AG20443 (cell line): ENCODE measurements at regions not wholly inside any gene's neighbourhood (a gene's known extent, or its start where the extent isn't known, plus 50 kb on each side); places are given as distances from the start of the nearest gene placed in this dataset.
"Not testable (repeated sequence)": the region's sequence is repeated elsewhere in the genome, so short reads cannot be mapped to it uniquely, and the experiment has no call there.

ENCODE experiments used
- DNase-seq: peaks from one replicate; pipeline ENCODE4 v3.0.0; 2012; ENCODE audit warnings: low spot score, mixed read lengths

DNA sequence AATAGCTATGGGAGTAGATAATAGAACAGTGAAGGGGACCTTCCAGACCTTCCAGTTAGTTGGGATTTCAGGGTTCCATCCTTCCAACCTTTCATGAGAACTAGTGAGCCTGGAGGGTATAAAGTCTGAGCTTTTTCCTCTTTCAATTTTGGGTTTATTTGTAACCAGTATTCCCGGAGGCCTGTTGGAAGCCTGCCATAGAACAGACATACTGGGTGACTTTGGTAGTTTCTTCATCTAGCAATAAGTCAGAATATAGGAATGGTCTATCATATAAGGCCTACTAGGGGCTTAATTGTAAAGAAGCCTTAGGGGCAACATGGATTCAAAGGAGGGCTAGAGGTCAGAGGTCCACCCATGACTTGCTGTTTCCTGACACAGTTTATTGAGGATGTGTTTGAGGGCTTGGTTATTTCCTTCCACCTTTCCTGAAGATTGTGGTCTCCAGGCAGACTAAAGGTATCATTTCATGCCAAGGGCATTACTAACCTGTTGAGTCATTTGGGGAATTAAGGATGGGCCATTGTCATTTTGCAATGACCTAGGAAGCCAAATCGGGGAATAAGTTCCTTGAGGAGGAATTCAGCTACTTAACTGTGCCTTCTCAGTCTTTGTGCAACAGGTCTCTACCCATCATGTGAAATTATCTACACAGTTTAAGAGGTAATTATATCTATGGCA, 410.3 kb downstream of the SLC6A15 start:
- DNase-seq, result no peak

DNA sequence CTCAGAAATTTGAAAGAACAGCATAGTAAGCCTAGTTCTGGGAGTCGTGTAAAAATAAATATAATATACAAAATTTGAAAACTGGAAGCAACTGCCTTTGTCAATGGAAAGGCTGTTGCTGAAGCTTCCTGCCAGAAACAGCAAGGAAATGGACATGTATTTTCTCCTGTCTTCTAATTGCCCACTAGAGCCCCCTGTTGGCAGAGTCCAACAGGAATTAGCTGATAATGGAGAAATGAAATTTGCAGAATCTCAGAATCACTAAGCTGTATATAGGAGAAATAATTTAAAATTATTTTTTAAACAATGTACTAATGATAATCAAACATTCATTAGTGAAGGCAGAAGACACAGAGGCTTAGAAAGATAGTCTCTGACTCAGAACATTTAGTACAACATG, 414.8 kb downstream of the SLC6A15 start:
- peak; percentile 16 for DNase-seq

GRCh38 chr12:84495711-84496110, 416.9 kb downstream of the SLC6A15 start:
- no peak for DNase-seq

GRCh38 chr12:84492351-84492883, 420.2 kb downstream of the SLC6A15 start:
- DNase-seq, result no peak

- no peak for DNase-seq
Observed at GRCh38 chr12:84484798-84485197, 427.8 kb downstream of the SLC6A15 start.

DNA sequence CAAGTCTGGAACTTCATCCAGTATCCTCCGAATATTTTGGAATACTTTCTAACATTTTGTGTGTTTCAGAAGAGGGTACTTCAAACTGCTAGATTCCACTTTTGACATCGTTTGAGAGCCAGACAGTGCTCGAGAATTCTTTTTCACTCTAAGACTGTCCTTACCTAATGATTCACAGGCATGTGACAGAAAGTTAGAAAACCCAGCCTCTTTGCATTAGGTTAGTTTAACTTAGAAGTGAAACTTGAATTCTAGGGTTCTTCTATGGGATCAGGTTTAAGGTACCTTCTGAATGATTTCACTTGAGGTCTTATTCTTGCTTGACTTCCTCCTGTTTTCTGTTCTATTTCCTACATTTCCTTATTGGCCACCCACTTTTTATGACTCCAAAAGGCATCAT, 431.8 kb downstream of the SLC6A15 start:
- no peak for DNase-seq

- DNase-seq, result no peak
Observed at GRCh38 chr12:84470361-84470760, 442.2 kb downstream of the SLC6A15 start.

GRCh38 chr12:84464616-84465015, 448.0 kb downstream of the SLC6A15 start:
- no peak for DNase-seq

DNA sequence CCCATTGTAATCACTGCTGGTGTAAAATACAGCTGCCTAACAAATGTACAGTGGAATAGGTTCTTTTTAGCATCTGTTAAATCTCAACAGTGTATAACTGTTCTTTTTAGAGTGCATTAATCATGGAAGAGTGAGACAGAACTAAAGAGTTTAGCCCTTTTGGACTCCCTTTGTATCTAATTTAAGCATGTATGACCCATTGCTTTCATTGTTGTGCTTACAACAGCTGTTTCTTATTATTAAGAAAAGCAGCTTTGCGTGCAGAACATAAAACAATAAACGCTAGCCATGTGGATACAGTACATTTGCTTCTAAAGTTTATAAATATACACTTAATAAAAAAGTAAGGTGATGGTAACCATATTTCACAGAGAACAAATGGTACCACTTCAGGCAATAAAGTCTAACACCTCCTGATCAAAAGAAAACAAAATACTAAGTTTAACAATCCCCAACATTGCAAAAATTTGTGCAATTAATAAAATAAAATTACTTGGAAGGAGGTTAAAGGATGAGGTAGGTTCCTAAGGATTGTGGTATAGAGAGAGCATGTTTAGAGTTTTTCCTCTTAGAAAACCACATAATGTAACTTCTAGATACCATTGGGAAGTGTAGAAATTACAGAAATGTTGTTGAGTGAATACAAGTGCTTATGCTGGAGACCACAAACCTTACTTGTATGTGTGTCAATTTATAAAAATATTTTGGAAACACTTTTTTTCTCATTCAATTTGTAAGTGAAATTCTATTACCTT, 448.7 kb downstream of the SLC6A15 start:
- DNase-seq, result peak; percentile 15

GRCh38 chr12:84455598-84455997, 457.0 kb downstream of the SLC6A15 start:
- no peak for DNase-seq

DNA sequence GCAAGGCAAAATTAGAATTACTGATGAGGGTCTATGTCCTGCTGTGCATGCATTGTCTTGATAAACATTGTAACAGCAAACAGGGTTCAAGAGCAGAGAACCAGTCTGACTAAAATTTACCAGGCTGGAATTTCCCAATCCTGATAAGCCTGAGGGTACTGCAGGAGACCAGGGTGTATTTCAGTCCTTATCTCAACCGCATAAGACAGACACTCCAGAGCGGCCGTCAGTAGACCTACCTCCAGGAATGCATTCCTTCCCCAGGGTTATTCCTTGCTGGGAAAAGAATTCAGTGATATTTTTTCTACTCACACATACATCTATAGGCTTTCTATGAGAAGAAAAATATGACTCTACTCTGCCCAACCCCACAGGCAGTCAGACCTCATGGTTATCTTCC, 466.1 kb downstream of the SLC6A15 start:
- DNase-seq, result not testable (repeated sequence)

DNA sequence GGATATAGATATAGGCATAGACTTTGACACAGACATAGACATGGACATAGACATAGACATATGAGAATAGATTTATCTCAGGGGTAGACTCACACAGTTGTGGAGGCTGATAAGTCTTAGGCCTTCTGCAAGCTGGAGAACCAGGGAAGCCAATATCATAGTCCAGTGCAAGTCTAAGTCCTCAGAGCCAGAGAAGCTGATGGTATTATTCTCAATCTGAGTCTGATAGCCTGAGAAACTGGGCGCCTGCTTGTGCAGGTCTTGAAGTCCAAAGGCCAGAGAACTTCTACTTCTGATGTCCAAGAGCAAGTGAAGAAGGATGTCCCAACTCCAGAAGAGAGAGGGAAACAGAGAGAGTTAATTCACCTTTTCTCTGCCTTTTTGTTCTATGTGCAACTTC, 476.5 kb downstream of the SLC6A15 start:
- no peak for DNase-seq

DNA sequence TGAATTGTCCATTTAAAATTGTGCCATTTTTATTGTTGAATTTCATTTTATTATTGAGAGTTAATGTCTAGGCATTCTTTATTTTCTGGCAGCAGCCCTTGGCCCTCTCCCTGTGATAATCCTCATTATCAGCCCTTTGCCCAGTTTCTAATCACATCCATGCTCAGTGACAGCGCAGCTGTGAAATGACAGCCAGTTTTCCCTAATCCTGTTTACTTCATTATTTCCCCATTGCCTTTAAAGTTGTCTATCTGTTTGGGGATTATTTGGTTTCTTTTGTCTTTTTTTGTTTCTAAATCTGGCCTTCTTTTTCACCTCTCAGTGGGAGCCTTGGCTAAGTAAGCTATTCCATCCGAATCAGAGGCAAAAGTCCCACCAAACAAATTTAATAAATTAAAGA, 476.9 kb downstream of the SLC6A15 start:
- DNase-seq, result no peak

DNA sequence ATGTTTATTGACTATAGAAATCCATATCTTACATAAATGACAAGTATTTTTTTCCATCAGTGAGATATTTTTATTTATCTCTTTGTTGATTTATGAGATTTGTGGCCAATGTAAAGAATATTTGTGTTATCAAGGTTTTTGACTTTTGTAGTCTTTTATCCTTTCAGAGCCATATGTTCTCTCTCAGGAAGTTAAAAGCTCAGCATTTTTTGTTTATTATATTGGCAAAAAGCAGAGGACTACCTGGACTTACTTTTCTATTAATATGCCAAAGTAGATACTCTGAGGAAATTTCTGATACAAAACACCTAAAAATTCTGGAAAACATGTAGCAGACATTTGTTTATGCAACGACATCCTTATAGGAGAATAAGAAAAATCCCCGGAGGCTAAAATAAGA, 490.3 kb downstream of the SLC6A15 start:
- DNase-seq, result no peak

GRCh38 chr12:84421103-84421502, 491.5 kb downstream of the SLC6A15 start:
- DNase-seq, result no peak

DNA sequence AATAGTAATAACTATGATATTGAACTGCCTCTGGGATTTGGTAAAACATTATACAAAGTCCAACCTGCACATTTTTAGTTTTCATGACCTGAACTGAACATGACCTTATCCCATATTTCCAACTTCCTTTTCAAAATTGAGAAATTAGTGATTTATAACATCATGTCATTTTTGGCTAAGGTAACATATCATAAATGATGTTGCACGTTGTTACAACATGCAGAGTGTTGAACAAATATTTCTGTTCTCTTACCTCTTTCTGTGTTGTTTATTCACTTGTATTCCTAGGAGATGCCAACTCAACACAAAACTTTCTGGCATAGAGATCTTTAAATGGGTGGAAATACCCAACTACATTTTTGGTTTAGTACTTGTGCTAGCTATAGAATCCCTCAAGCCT, 496.0 kb downstream of the SLC6A15 start:
- DNase-seq, result no peak

DNA sequence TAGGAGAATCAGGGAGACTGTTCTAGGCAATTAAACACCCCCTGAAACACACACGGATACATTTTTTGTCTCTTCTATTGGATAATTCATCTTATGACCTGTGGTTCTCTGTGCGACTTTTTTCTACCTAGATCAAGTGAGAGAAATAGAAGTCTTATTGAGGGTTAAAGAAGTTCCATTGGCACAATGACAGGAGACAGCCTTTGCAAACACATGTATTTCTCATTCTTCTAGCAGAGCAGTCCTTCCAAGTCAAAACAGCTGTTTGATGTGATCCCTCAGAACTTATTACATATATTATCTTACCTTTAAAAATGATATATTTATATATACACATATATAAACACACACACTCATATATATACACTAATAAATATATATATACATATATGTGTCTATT, 496.7 kb downstream of the SLC6A15 start:
- DNase-seq, result no peak

DNA sequence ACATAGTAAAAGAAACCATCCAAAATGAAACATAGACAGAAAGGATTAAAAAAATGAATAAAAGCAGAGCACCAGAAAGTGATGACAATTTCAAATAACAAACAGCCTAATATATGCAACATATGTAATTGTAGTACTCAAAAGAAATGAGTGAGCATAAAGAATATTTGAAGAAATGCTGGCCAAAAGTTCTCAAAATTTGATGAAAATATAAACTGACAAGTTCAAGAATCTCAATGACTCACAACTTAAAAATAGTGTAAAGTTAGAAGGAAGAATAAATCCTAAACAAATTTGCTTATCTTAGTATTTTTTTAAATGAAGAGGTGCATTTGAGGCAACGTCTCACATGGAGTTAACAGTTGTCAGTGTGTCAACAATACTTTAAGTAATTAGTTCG, 498.9 kb downstream of the SLC6A15 start:
- no peak for DNase-seq

GRCh38 chr12:84412226-84412625, 500.4 kb downstream of the SLC6A15 start:
- DNase-seq, result no peak

- no peak for DNase-seq
Observed at GRCh38 chr12:84411031-84411430, 501.6 kb downstream of the SLC6A15 start.

- DNase-seq, result no peak
Observed at GRCh38 chr12:84408936-84409335, 503.7 kb downstream of the SLC6A15 start.

GRCh38 chr12:84406720-84407119, 505.9 kb downstream of the SLC6A15 start:
- DNase-seq, result not testable (repeated sequence)

DNA sequence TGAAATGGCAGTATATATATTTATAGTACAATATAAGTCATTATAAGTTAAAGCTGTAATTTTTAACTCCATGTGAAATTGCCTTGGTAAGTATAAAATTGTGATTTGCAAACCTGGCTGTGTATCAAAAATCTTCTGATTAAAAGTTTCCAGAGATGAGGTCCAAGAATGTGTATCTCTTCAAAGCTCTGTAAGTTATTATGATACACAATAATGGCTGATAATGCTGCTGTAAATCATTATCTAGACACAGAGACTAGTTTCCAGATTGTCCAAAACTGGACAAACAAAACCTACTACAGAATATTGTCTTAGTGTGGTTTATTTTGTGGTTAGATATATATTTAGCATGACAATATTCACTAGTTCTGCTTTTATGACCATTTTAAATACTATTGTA, 514.8 kb downstream of the SLC6A15 start:
- no peak for DNase-seq

DNA sequence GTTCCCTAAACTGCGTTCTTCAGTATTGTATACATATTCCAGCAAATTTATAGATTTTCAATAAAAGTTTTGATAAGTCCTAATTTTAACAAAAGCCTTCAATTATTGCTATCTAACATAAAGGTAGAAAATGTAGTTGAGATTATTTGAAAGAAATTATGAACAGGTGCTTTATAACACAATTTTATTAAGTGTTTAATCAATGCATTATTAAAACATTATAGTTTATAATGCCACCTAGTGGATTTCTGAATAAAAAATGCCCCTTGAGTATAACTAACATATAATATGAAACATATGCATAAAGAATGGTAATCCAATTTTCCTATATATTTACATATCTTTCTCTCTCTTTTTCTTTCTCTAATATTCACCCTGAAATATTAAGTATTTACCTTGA, 515.3 kb downstream of the SLC6A15 start:
- DNase-seq, result peak; percentile 6
